Adipocyte (in vitro differentiated cells): ENCODE measurements at regions not wholly inside any gene's neighbourhood (a gene's known extent, or its start where the extent isn't known, plus 50 kb on each side); places are given as distances from the start of the nearest gene placed in this dataset.
"Not testable (repeated sequence)": the region's sequence is repeated elsewhere in the genome, so short reads cannot be mapped to it uniquely, and the experiment has no call there.

Experiments used
- DNase-seq: peaks from one replicate; pipeline ENCODE4 v3.0.0-alpha.2; 2015; ENCODE audit warnings: low read depth
- H3K27me3 ChIP-seq: replicated peaks from 2 replicates; pipeline ENCODE4 v1.7.0; 2013; ENCODE audit warnings: mild to moderate bottlenecking, low read length, moderate library complexity; ENCODE audit not compliant: control insufficient read depth, insufficient read depth
- H3K36me3 ChIP-seq: 2 replicates; pipeline ENCODE4 v1.7.0; 2013; ENCODE audit warnings: low read length, mild to moderate bottlenecking, moderate library complexity; ENCODE audit not compliant: control insufficient read depth, insufficient read depth, severe bottlenecking
- H3K4me1 ChIP-seq: 2 replicates; pipeline ENCODE4 v1.7.0; 2013; ENCODE audit warnings: mild to moderate bottlenecking, low read length, moderate library complexity; ENCODE audit not compliant: control insufficient read depth, insufficient read depth
- H3K4me3 ChIP-seq: 2 replicates; pipeline ENCODE4 v1.7.0; 2013; ENCODE audit warnings: mild to moderate bottlenecking, low read length, moderate library complexity
- H3K9ac ChIP-seq: 2 replicates; pipeline ENCODE4 v1.7.0; 2013; ENCODE audit warnings: mild to moderate bottlenecking, low read length, moderate library complexity
- H3K9me3 ChIP-seq: 2 replicates; pipeline ENCODE4 v1.7.0; 2013; ENCODE audit warnings: mild to moderate bottlenecking, low read length, moderate library complexity; ENCODE audit not compliant: control insufficient read depth

- no peak overlapping the region for H3K4me3 ChIP-seq
- no peaks in the 10 kb centered on the region for H3K36me3 ChIP-seq
- H3K27me3 ChIP-seq, result no peaks in the 10 kb centered on the region
- peaks cover 37% of the 10 kb centered on the region for H3K9me3 ChIP-seq
- peaks cover 4% of the 10 kb centered on the region for H3K4me1 ChIP-seq
- no peak for DNase-seq
- no peak overlapping the region for H3K9ac ChIP-seq
These were observed 636.8 kb upstream of the KCNMB2 start for GRCh38 chr3:177899275-177900067.

DNA sequence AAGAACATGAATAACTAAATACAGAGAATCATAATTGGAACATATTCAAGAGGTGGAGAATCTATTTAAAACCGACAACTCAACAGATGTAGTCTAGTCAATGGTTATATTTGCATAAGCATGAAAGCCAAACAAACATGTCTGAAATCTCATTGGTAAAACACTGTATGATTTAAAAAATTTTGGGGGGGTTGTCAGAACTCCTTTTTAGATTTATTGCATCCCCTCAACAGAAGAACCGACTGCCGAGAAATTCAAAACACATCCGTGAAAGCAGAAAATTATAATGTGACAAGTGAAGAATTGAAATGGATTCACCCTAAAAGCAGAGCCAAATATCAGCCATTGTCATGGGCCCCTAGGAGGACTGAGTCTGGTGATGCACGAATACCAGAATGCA lies 633.4 kb upstream of the KCNMB2 start:
- no peak overlapping the region for H3K4me3 ChIP-seq
- H3K4me1 ChIP-seq, result peaks cover 30% of the 10 kb centered on the region
- no peak for DNase-seq
- no peak overlapping the region for H3K9ac ChIP-seq
- no peaks in the 10 kb centered on the region for H3K27me3 ChIP-seq
- H3K9me3 ChIP-seq, result peaks cover 23% of the 10 kb centered on the region
- H3K36me3 ChIP-seq, result no peaks in the 10 kb centered on the region

DNA sequence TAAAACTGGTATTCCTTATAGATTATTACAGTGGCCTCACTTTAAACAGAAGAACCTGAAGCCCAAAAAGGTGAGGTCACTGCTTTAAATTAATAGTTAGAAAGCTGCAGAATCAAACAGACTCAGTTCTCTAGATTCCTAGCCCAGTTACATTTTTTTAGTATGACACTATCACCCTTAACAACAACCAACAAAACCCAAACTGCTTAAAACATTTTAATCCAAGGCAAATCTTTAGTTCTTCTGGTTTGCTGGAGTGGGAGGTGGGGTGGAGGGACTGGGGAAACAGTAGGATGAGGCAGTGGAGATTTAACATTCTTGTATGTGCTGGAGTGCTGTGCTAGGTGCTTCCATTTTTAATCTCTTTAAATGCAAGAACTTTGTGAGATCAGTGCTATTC lies 631.6 kb upstream of the KCNMB2 start:
- Histone ChIP-seq H3K27me3 (no peaks in the 10 kb centered on the region), H3K9ac (peak overlapping the region; percentile 78), H3K4me3 (peak overlapping the region; percentile 20), H3K9me3 (peaks cover 10% of the 10 kb centered on the region), H3K36me3 (no peaks in the 10 kb centered on the region), H3K4me1 (peaks cover 30% of the 10 kb centered on the region)
- DNase-seq, result peak; percentile 63

DNA sequence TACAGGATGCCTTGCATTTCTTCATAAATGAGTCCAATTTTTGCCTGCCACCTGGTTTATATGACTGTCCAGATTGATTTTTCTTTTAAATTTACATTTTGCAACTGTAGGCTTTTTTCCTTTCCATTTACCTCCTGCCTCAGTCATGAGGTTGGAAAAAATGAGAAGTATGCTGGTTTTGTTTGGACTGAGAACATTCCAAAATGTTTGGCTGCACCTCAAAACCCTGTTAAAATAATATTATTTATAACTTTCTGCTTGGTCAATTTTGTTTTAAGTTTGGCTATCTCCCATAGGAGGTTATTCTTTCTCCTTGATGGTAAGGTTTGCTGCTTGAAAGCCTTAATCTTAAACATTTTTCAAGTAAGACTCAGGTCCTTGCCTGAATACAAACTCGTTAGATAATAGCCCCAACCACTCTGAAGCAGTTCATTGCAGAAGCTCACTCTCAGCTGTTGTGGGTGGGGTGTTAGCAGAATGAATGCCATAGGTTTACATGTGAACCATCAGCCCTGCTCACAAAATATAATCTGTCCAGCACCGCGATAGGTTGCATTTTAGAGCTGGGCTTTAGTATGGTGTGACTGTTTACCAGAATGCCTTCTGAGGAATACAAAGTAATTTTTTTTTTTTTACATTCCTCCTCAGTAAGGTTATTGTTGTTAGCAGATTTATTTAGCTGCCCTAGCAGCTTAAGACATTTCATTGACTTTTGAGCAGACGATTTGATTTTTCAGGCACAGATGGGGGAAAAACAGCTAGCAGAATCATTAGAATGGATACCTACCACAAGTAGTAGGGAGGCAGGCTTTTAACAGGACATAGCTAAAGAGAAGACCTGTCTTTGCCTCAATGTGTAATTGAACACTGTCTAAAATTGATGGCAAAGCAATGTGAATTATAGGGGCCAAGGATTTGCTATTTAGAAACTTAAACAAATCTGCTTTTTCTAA lies 630.8 kb upstream of the KCNMB2 start:
- peaks cover 30% of the 10 kb centered on the region for H3K4me1 ChIP-seq
- no peaks in the 10 kb centered on the region for H3K36me3 ChIP-seq
- DNase-seq, result peak; percentile 89
- H3K9ac ChIP-seq, result peak overlapping the region; percentile 84
- no peak overlapping the region for H3K4me3 ChIP-seq
- peaks cover 2% of the 10 kb centered on the region for H3K9me3 ChIP-seq
- H3K27me3 ChIP-seq, result no peaks in the 10 kb centered on the region

GRCh38 chr3:177906126-177906511 lies 630.1 kb upstream of the KCNMB2 start:
- Histone ChIP-seq H3K9ac (peak overlapping the region; percentile 84), H3K4me3 (no peak overlapping the region), H3K27me3 (no peaks in the 10 kb centered on the region), H3K4me1 (peaks cover 30% of the 10 kb centered on the region), H3K36me3 (no peaks in the 10 kb centered on the region), H3K9me3 (no peaks in the 10 kb centered on the region)
- DNase-seq, result peak; percentile 69

DNA sequence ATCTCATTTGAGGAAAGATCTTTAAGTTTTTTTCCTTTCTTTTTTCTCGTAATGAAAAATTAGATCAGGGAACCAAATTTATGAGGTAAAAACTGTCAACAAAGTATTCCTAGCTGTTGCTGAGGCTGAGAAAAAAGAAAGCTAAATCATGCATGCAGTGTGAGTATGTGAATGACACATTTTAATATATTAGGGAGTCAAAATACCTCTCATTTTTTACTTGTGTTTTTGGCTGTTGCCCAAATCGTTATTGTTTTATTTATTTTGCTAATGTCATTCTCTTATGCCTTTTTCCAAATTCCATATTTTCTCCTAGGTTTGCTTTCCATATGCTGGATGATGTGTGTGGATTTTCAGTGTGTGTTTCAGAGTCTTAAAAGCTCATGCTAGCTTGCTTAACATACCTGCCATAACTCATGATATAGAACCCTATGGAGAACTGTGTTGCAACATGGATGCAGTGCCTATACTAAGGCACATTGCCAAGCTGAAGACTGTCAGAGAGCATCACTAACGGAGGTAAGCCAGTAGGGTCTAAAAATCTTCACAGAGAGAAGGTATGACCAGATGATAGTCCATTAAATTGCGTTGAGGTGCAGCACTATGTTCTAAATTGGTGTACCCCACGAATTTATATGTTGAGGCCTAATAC lies 629.5 kb upstream of the KCNMB2 start:
- Histone ChIP-seq H3K27me3 (no peaks in the 10 kb centered on the region), H3K9me3 (no peaks in the 10 kb centered on the region), H3K4me1 (peaks cover 30% of the 10 kb centered on the region), H3K9ac (peak overlapping the region; percentile 84), H3K36me3 (no peaks in the 10 kb centered on the region), H3K4me3 (no peak overlapping the region)
- DNase-seq, result peak; percentile 8

- not testable (repeated sequence) for H3K27me3 ChIP-seq, H3K4me3 ChIP-seq, H3K9ac ChIP-seq, H3K9me3 ChIP-seq, DNase-seq, H3K36me3 ChIP-seq
- H3K4me1 ChIP-seq, result peaks cover 25% of the 10 kb centered on the region
These were observed 626.7 kb upstream of the KCNMB2 start for GRCh38 chr3:177909530-177909929.

- Histone ChIP-seq H3K36me3 (no peaks in the 10 kb centered on the region), H3K4me1 (no peaks in the 10 kb centered on the region), H3K4me3 (no peak overlapping the region), H3K27me3 (no peaks in the 10 kb centered on the region), H3K9ac (no peak overlapping the region), H3K9me3 (no peaks in the 10 kb centered on the region)
- no peak for DNase-seq
These were observed 622.0 kb upstream of the KCNMB2 start for GRCh38 chr3:177914224-177914623.

DNA sequence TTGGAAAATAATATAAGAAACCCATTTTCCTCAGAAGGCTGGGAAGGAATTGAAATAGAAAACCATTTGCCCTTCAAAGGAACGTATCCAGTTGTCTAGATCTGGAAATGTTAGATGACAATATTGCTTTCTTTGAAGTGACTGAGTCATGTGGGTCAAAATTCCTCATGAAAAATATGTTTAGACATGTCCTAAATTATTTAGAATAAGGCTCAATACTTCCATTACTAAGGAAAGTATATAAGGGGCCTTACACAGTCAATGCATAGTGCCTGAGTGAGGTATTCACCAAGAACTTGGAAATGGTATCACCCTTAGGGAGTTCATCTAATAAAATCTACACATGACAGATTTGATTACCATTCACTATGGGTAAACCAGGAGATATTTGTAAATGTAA lies 619.8 kb upstream of the KCNMB2 start:
- no peaks in the 10 kb centered on the region for H3K36me3 ChIP-seq
- no peaks in the 10 kb centered on the region for H3K4me1 ChIP-seq
- H3K9ac ChIP-seq, result no peak overlapping the region
- no peaks in the 10 kb centered on the region for H3K27me3 ChIP-seq
- H3K4me3 ChIP-seq, result no peak overlapping the region
- H3K9me3 ChIP-seq, result no peaks in the 10 kb centered on the region
- no peak for DNase-seq

- no peak overlapping the region for H3K9ac ChIP-seq
These were observed 618.9 kb upstream of the KCNMB2 start for GRCh38 chr3:177917234-177917861.

DNA sequence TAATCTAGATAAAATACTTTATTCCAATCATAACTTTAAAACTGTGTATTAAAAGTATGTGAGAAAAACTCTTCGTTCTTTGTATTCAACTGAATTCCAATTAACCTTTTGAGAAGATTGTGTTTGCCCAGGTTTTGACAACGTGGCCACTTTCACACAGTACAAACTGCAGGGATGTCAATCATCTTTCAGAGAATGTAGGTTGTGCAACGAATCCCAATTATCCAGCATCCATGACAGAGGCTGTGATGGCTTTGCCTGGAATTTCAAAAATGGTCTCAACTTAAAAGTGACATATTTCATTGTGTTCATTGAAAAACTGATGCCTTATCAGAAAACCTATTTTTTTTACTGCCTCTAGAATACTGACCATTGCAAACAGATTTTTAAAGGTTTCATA lies 615.1 kb upstream of the KCNMB2 start:
- H3K27me3 ChIP-seq, result no peaks in the 10 kb centered on the region
- H3K4me1 ChIP-seq, result no peaks in the 10 kb centered on the region
- H3K36me3 ChIP-seq, result no peaks in the 10 kb centered on the region
- H3K9ac ChIP-seq, result no peak overlapping the region
- DNase-seq, result no peak
- peaks cover 6% of the 10 kb centered on the region for H3K9me3 ChIP-seq
- no peak overlapping the region for H3K4me3 ChIP-seq

More at GRCh38 chr3:177917234-177917861, 618.9 kb upstream of the KCNMB2 start:
- H3K4me1 ChIP-seq, result no peaks in the 10 kb centered on the region
- no peaks in the 10 kb centered on the region for H3K36me3 ChIP-seq
- no peak for DNase-seq
- no peaks in the 10 kb centered on the region for H3K9me3 ChIP-seq
- no peak overlapping the region for H3K4me3 ChIP-seq
- H3K27me3 ChIP-seq, result no peaks in the 10 kb centered on the region
